ENCODE measurements at regions not wholly inside any gene's neighbourhood (a gene's known extent, or its start where the extent isn't known, plus 50 kb on each side); places are given as distances from the start of the nearest gene placed in this dataset.

GRCh38 chr15:69509131-69509530 is 56.5 kb downstream of the RPLP1 start:
- TF ChIP-seq CTCF (IDR thresholded peaks at IDR 0.05), result no peak
- TF ChIP-seq POLR2A (IDR thresholded peaks at IDR 0.05), result no peak
